GM18517 (cell line): ENCODE measurements at regions not wholly inside any gene's neighbourhood (a gene's known extent, or its start where the extent isn't known, plus 50 kb on each side); places are given as distances from the start of the nearest gene placed in this dataset.
"Not testable (repeated sequence)": the region's sequence is repeated elsewhere in the genome, so short reads cannot be mapped to it uniquely, and the experiment has no call there.

ENCODE experiments used
- ATAC-seq: cut with Tn5 transposase; IDR thresholded peaks from one replicate; pipeline ENCODE4 v1.9.1; 2021; ENCODE audit warnings: mild to moderate bottlenecking, moderate library complexity; ENCODE audit not compliant: unreplicated experiment

- ATAC-seq: no peak
These were observed 72.2 kb downstream of the SERINC2 start for GRCh38 chr1:31485166-31485565.

DNA sequence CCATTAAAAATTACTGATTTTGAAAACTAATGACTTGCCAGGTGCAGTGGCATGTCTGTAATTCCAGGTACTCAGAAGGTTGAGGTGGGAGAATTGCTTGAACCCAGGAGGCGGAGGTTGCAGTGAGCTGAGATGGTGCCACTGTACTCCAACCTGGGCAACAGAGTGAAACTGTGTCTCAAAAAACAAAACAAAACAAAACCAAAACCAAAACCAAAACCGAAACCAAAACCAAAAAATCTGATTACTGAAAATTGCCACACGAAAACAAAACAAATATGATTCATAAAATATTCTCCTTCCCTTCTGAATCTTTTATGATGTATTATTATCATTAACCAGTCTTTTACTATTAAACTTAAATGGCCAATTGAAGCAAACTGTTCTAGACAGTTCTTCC, 74.1 kb downstream of the SERINC2 start:
- no peak for ATAC-seq

- no peak for ATAC-seq
These were observed 74.8 kb downstream of the SERINC2 start for GRCh38 chr1:31487721-31488293.

DNA sequence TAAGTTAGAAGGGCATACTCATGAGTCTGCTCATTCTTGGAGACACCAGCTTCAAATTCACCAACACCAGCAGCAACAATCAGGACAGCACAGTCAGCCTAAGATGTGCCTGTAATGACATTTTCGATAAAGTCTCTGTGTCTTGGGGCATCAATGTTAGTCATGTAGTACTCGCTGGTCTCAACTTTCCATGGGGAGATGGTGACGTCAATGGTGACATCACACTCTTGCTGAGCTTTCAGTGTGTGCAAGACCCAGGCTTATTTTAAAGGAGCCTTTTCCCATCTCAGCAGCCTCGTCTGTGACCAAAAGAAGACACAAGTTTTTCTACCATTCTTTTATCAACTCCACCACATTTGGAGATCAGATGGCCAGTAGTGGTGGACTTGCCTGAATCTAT, 75.5 kb downstream of the SERINC2 start:
- ATAC-seq: no peak

DNA sequence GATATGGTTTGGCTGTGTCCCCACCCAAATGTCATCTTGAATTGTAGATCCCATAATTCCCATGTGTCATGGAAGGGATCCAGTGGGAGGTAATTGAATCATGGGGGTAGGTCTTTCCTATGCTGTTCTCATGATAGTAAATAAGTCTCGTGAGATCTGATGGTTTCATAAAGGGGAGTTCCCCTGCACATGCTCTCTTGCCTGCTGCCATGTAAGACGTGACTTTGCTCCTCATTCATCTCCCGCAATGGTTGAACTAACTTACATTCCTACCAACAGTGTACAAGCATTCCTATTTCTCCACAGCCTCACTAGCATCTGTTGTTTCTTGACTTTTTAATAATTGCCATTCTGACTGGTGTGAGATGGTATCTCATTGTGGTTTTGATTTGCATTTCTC, 76.6 kb downstream of the SERINC2 start:
- ATAC-seq: not testable (repeated sequence)

DNA sequence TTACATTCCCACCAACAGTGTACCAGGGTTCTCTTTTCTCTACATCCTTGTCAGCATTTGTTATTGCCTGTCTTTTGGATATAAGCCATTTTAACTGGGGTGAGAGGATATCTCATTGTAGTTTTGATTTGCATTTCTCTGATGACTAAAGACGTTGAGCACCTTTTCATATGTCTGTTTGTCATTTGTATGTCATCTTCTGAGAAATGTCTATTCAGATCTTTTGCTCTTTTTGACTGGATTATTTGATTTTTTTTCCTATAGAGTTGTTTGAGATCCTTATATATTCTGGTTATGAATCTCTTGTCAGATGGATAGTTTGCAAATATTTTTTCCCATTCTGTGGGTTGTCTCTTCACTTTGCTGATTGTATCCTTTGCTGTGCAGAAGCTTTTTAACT, 77.6 kb downstream of the SERINC2 start:
- ATAC-seq: not testable (repeated sequence)

DNA sequence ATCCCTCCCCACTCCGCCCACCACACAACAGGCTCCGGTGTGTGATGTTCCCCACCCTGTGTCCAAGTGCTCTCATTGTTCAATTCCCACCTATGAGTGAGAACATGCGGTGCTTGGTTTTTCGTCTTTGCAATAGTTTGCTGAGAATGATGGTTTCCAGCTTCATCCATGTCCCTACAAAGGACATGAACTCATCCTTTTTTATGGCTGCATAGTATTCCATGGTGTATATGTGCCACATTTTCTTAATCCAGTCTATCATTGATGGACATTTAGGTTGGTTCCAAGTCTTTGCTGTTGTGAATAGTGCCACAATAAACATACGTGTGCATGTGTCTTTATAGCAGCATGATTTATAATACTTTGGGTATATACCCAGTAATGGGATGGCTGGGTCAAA, 81.0 kb upstream of the TINAGL1 start:
- not testable (repeated sequence) for ATAC-seq

- not testable (repeated sequence) for ATAC-seq
These were observed 80.5 kb upstream of the TINAGL1 start for GRCh38 chr1:31495770-31496169.

DNA sequence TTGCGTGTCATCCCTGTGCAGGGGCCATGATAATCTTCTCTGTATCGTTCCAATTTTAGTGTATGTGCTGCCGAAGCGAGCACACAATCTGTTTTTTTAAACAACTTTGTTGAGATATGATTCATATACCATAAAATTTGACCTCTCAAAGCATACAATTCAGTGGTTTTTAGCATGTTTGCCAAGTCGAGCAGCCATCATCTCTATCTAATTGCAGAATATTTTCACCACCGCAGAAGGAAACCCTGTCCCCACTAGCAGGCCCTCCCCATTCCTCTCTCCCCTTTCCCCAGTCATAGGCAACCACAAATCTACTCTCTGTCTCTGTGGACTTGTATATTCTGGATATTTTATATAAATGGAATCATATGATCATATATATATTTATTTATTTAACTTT, 78.7 kb upstream of the TINAGL1 start:
- ATAC-seq: no peak

DNA sequence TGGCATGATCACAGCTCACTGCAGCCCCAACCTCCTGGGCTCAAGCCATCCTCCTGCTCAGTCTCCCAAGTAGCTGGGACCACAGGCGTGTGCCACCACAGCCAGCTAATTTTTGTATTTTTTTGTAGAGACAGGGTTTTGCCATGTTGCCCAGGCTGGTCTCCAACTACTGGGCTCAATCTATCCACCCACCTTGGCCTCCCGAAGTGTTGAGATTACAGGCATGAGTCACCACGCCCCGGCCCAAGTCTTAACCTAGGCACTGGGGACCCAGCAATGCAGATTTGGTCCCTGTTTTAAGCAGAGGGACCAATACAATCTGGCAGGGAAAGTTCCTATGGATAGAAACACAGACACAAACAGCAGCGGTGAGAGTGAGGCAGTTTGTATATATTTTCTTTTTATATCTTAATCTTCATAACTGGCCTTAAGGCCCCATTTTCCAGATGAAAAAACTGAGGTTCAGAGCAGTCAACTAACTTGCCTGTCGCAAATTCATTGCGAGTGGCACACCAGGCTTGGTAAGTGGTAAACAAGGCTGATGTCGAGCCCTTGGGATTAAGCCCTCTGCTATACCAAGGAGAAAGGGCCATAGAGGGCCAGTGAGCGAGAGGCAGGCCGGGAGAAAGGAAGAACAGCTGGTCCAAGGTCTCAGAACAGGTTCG, 77.8 kb upstream of the TINAGL1 start:
- no peak for ATAC-seq

DNA sequence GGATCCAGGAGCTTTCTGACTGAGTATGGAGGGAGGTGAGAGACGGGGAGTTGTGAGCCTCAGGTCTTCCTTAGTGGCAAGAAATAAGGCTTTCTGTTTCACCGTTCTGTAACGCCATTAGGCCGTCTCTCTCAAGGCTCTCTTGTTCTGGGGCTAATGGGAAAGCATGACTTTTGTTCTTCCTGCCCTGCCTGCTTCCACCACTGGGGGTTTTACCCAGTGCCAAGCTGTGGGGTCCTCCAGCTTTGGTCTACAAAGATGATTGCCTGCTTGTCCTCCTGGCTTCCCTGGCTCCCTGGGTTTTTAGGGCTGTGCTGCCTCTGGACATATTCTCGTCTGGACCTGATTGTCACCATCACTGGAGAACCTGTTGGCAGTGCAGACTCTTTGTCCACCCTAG, 74.8 kb upstream of the TINAGL1 start:
- no peak for ATAC-seq

GRCh38 chr1:31502253-31502652, 74.1 kb upstream of the TINAGL1 start:
- ATAC-seq: no peak

DNA sequence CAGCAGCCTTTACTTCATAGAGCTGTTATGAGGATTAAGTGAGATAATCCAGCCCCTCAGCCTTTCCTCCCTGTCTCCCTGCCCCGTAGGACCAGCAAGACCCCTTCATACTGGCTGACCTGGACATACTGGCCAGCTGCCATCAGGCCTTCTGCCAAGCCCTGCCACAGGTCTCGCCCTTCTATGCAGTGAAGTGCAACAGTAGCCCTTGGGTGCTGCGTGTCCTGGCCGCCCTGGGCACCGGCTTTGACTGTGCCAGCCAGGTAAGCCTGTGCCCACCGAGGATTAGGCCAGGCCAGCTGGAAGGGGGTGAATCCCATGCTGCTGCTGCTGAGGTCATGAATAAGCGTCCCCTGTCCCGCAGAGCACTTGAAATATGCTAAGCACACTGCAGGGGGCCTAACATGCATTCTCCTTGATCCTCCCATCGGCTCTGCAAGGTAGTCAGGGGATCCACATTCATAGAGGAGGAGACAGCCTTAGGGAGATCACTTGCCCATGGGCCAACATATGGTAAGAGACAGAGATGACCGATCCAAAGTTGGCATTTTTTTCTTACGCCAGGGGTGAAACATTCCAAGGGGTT, 73.3 kb upstream of the TINAGL1 start:
- ATAC-seq: no peak

DNA sequence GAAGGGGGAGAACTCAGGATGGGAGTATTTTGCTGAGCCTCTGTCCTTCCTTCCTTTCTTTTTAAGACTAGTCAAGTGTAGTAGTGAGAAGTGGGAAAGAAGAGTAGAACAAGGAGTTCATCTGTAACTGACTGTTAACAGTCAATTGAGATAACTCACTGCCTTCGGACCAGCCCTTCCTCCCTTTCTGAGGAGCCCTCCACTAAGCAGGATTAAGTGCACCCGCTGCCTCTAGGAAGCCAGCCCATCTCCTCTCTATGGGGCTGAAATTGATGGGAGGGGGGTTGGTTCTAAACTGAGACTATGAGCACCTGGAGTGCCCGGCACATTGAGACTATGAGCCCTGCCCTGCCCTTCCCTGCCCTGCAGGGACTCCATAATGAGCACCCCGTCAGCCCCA, 72.7 kb upstream of the TINAGL1 start:
- no peak for ATAC-seq

GRCh38 chr1:31504001-31504400, 72.3 kb upstream of the TINAGL1 start:
- no peak for ATAC-seq

GRCh38 chr1:31505911-31506497, 70.3 kb upstream of the TINAGL1 start:
- ATAC-seq: peak; percentile 65

GRCh38 chr1:31507221-31507620, 69.1 kb upstream of the TINAGL1 start:
- ATAC-seq: no peak

DNA sequence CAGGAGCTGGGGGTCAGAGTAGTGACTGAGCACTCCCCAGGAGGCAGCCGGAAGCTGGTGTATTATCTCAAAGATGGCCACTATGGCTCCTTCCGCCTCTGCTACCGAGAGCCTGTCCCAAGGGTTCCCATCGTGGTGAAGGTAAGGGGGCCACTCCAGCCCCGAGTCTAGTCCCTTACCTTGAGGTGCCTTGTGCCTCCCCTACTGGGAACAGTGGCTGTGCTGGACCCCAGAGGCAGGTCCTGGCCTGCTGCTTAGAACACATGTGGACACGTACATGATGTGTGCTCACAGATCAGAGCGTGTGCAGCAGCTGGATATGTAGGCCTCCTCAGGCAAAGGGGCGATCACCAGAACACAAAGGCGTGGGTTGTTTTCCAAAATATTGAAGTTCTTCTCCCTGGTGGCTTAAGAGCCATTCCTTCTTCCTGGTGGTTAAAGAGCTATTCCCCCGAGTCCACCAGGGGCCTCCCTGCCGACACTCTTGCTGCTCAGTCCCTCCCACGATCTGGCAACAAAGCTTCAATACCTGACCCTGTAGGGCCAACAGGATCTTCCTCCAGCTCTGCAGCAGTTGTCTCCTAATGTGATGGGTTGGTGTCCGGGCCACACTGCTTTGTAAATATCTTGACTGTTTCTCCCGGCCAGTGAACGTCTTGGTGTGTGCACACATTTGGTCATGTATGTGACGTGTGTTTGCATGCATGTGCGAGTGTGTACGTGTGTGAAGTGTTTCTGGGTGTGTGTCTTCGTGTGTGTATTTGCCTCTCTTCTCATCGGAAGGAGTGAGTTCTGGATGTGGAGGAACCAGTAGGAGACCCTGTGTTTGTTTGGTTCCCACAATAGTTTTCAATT, 68.4 kb upstream of the TINAGL1 start:
- no peak for ATAC-seq

- ATAC-seq: no peak
These were observed 66.9 kb upstream of the TINAGL1 start for GRCh38 chr1:31509124-31510072.

GRCh38 chr1:31510304-31510703, 66.0 kb upstream of the TINAGL1 start:
- ATAC-seq: no peak
